ENCODE measurements at regions not wholly inside any gene's neighbourhood (a gene's known extent, or its start where the extent isn't known, plus 50 kb on each side); places are given as distances from the start of the nearest gene placed in this dataset.

DNA sequence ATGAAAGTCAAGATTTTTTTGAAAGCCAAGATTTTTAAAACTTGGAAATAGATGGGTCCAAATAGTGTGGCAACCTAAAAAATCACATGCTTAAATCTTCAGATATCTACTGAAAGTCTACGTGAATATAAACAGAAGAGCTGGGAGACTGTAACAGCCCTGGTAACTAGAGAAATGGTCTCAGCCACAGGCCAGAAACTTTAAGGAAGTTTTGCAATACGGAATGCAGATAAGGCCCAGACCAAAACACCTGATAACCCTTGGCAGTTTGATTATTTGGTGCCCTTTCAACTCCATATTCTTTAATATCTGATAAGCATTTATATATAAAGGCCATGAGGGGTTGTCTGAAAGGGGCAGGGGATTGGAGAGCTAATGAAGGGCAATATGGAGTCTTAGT lies 537.3 kb upstream of the TGFBR2 start:
- no peak for DNase-seq

DNA sequence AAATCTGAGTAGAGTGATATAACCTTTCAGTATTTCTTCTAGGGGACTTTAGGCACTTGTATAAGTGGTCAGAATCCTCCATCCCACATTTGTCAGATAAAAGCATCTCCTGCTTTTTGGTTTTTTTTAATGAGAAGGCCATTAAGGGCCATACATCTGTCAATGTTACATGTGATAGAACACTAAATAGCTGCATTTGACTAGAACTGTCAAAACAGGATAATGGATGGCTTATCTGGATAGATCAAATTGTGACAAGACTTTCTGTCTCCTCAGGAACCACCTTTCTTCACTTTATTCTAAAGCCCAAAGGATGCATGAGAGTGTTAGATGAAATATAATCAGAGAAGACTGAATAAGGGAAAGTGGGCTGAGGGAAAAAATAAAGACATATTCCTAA lies 533.4 kb upstream of the TGFBR2 start:
- DNase-seq: no peak

DNA sequence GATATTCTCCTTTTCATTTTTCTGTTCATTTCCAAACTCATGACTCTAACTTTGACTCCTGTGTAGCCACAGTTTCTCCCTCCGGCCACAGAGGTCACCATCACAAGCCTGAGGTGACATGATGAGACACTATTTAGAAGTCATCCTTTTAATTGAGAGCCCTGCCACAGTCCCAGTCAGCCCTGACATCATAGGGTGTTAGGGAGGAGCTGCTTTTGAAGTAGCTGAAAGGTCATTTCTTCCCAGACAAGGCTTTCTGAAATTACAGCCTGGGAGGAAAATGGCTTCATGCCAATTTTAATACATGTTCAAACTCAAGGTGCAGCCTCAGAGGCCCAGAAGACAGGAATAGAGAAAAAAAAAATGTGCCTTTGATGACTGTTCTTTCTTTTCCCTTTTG lies 532.8 kb upstream of the TGFBR2 start:
- no peak for DNase-seq

DNA sequence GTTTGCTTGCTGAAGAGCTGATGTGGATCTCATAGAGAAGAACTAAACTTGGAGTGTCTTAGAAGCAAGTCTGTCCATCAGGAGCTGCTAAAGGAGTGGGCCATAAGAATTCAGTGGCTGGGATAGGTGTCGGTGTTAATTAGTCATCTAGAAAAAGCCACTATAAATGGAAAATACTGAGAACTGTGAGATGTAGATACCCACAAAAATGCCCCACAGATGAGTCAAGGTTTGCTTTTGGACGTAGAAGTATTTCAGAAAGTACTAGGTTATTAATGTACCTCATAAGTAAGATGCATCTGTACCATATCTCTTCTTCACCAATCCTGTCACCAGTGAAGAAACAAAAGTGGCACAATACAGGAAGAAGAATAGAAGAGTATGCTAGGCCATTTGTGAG lies 530.9 kb upstream of the TGFBR2 start:
- DNase-seq: no peak

DNA sequence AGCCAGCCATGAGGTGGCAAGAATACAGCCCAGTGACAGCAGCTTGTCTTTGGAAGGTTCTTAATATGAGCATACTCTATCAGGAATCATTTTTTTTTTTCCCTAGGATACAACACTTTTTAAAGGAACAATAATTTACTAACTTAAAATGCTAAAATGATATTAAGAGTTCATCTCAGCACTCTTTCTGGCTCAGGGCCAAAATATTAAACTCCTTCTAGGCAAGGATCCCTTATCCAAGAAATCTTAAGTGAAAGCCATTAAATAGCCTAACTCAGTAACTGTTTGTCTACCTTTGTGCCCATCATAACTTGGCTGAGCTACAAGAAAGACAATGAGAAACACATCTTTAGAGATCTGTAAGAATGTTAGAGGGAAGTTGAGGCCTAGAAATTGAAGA lies 529.5 kb upstream of the TGFBR2 start:
- DNase-seq: no peak

DNA sequence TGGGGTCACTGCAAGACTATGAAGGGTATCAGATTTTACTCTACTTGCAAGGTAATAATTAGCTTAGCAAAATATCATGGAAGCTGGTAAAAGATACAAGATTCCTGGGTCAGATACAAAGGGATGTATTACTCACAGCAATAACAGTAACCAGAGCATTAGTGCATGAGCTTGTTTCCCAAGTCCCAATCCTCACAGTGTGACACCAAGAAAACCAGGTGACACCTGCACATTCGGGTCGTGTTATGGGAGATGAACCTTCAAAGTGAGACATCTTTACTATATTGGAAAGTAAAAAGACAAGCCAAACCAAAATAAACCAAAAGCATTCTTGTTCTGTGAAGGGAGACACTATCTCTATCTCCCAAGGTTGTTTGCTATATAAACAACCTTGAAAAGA lies 528.7 kb upstream of the TGFBR2 start:
- no peak for DNase-seq

DNA sequence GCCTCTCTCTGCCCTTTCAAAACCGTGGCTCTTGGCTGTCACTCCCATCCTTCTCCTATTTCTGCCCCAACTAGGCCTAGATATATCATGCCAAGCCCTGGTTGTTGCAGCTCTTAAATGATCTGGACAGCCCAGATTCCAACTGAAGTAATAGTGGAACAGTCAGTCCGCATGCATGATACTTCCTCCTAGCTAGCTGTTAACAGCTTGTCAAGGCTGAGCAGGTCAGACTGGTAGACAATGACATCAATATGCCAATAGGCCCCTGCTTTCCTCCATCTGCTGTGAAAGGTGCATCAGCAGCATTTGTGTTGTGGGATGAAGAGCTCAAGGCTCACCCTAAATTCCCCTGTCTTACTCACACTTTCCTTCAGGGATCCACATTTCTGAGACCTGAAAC lies 527.7 kb upstream of the TGFBR2 start:
- no peak for DNase-seq

DNA sequence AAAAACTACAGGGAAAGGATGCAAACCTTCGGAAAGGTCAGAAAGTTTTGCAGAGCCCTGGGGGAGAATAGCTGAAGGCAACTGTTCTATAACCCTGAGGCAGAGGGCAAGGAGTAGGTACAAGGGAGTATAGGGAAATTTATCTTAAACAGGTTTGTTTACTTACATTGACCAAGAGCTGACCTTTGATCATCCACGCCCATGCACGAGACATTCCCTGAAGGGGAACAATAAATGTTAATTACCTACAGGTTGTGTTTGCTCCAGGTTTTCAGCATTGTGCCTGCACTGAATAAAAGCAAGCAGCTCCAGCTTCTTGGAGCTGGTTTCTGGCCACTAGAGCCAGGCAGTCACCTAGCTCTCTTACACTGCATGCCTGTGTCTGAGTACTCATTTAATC lies 524.5 kb upstream of the TGFBR2 start:
- no peak for DNase-seq

DNA sequence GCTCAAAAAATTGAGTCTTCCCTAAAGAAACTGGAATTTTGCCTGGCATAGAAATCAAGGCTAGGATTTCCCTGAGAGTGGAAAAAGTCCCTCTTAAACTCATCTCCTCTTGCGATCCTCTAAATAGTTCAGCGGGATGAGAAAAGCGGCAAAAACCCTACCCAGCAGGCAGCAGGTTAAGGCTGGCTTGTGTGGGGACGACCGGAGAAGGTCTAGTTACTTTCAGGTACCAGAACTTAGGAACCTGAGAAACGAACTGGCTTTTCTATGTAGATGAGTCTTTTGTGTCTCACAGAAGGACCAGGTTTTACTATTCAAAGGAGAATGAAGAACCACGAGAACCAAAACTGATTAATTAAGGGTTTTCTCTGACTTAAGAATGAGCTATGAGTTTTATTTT lies 523.7 kb upstream of the TGFBR2 start:
- DNase-seq: no peak

DNA sequence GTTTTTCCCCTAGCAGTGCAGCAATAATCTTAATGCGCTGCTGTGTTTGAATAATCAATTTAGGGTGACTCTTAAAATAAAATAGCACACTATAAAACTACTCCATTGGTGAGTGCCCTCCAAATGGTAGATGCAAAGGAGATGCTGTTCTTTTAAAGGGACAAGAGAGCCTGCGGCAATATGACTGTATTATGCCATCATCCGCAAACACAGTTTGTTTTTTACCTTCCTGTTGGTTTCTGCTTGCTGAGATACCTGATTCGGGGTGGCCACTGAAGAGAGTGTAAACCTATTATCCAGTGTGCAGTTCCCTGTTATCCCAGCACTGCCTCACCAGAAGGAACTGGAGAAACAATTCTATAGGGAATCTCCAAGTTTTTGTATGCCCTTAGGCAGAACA lies 523.1 kb upstream of the TGFBR2 start:
- no peak for DNase-seq

DNA sequence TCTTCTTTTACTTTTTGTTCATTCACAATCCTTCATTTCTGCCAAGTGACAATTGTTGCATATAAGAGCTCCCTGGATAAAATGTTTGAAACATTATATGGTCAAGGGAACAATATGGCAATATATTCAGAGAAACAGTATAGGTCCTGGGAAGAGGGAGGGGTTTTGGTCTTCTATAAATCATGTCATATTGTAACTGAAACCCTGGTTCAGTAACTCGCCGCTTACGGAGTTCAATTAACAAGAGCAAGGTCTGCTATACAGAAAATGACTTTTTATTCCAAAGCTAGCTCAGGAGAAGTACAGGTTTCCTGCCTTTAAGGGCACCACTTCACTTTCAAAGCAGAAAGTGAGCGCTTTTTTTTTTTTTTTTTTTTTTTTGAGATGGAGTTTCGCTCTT lies 522.1 kb upstream of the TGFBR2 start:
- no peak for DNase-seq

DNA sequence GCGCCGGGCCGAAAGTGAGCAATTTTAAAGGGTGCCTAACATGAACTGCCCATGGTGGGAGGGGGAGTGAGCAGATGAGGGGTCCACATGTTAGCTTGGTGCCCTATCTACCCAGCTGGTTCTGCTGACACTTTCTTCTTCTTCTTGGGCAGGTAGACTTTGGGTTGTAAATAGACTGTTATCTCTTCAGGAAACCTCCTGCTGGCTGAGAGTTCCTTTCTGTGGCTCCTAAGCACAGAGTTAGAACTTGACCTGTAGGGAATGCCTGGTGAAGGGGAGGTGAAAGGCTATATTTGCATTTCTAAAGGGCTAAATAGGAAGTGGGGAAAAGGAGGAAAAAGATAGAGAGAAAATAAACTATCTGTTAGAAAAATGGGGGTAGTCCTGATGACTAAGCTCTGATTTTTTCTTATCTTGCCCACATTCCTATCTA lies 521.4 kb upstream of the TGFBR2 start:
- no peak for DNase-seq

DNA sequence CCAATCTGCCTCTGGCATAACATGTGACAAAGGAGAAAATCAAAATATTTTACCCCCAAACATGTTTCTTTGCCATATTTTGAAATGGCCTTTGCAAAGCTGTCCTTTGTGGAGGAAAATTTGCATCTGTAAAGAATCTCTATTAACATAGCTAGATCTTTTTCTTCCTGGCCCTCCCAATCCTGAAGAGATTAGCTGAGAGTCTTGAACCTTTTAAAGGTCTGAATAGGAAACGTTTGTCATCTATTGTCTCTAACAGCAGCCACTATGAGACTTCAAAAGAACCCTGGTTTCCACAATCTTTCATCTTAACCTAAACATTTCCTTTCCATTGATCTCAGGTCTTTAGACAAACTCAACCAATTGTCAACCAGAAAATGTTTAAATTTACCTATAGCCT lies 520.9 kb upstream of the TGFBR2 start:
- DNase-seq: no peak

DNA sequence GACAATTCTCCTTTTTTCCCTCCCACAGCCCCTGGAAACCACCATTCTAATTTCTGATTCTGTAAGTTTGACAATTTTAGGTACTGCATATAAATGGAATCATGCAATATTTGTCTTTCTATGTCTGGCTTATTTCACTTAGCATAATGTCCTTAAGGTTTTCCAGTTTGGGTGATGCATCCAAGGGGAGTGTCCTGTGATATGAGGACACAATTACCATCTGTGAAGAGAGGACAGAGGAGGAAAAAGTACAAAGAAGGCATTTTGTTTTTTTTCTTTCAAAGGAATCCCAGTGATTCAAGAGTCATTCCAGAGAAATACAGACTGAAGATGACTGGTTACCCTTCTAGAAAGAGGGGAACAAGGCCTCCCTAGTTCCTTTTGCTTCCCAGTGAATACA lies 514.7 kb upstream of the TGFBR2 start:
- DNase-seq: no peak

DNA sequence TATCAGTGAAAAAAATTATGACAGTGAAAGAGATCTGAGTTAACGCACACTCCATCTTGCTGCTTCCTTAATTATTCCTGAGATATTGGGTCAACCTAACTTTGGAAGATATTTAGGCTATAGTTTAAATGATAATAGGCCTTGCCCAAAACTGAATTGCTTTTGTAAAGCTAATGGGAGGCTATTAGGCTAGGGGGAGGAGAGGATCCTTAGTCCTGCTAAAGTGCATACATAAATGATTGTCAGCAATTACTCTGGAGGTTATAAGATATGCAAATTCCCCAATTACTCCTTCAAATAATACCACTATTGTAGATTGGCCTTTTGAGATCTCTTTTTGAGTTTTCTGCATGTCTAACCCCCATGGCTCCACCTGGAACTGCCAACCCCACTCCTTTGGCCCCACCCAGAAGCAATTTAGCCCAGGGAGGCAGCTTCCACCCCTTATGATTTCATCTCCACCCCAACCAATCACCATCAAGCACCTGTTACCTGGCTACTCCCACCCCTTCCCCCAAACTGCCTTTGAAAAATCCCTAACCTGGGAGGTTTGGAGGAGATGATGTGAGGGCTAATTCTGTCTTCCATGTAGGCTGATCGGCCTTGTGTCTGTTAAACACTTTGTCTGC lies 509.3 kb upstream of the TGFBR2 start:
- DNase-seq: no peak

DNA sequence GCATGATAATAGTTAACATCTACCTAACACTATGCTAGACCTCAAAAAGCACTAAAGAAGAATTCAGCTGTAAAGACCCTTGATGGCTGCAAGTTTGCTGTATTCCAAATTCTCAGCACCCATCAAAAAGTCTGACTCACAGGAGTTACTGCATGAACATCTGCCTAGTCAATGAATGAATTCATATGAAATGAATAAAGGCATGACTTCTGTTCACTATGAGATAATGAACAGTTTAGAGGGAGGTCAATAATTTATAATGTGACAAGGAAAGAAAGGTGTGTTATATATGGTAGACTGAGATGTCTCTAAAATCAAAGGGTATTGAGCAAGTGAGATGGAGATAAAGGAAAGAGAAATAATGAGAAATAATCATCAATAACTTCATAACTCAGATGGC lies 508.2 kb upstream of the TGFBR2 start:
- no peak for DNase-seq

DNA sequence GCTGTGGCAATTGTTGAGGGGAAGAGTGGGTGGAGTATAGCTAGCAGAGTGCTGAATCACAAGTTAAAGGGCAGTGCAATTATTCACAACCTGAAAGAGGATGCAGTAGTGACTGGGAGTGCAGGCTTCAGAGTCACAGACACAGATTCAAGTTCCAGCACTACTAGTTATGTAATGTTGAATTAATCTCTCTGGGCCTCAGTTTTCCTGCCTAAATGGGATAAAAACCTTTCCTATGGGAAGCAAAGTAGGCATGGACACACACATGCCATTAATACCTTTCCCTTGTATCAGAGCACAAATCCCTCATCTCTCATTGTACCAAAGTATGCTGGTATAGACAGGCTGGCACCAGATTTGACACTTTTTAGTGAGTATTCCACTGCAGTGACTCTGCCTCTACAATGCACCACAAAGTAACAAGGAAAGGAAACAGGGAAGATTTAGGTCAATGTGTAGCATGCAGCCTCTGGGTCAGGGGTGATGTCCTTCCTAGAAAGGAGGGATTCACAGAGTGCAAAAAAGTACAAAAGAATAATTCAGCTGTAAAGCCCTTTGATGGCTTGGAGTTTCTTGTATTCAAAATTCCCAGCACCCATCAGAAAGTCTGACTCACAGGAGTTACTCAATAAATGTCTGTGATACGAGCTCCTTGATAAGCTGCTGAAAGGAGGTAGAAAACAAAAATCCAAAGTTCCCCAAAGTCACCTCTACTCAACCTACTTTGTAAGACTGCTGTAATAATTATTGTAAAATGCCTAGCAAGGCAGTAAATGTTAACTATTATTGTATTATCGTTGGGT lies 507.5 kb upstream of the TGFBR2 start:
- no peak for DNase-seq

DNA sequence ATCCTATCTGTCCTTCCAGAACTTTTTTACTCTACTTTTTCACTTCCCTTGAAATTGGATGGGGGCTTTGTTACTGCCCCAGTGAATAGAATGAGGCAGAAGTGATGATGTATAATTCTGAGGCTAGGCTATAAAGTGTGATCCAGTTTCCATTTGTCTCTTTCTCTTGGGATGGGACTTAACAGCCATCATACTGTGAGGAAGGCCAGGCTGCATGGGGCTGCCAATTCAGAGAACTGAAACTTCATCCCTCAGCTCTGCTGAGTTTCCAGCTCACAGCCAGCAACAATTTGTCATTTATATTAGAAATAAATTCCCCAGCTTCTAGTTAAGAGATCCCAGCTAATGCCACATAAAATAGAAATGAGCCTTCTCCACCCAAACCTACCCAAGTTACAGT lies 504.0 kb upstream of the TGFBR2 start:
- DNase-seq: no peak

DNA sequence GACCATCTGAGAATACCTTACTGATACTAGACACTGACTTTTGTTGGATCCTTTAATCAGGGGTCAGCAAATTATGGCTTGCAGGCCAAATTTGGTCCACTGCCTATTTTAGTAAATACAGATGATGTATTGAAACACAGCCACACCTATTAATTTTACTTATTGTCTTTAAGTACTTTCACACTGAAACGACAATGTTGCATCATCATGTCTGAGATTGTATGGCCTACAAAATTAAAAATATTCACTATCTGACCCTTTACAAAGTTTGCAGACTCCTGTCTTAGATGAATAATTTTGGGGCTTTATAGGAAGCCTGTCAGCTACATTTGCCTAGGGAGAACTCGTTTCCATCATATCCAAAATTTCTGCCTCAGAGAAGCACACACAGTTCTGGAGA lies 503.2 kb upstream of the TGFBR2 start:
- no peak for DNase-seq

DNA sequence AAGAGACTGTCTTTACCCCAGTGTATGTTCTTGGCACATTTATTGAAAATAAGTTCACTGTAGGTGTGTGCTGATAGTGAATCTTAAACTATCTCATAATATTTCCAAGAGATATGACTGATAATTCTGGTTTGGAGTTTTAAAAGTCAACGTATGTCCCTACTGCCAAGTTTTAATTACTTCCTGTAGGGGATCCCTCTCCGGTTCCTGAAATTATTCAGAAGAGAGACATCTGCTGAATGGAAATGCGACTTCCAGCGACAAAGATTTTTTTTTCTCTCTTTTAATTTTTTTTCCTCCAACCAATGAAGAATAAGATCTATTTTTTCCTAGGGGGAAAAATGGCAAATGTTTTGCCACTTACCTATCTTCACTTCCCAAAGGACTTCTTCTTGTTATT lies 498.9 kb upstream of the TGFBR2 start:
- DNase-seq: no peak

DNA sequence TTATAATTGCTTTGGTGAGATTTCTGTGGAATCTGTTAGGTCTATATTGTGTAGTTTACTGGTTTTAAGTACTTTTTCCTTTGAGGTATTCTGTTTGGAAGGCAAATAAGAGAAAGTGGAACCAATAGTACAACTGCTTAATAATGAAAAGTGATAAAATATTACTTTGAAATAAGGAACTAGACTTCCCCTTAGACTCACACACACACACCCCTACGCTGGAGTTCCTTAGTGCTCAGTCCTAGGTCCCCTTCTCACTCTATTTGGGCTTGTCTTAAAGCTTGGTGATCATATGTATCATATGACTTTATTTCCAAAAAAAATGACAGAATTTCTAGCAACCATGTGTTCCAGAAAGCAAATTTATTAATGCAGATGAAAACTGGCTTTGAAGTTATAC lies 494.0 kb upstream of the TGFBR2 start:
- DNase-seq: no peak

DNA sequence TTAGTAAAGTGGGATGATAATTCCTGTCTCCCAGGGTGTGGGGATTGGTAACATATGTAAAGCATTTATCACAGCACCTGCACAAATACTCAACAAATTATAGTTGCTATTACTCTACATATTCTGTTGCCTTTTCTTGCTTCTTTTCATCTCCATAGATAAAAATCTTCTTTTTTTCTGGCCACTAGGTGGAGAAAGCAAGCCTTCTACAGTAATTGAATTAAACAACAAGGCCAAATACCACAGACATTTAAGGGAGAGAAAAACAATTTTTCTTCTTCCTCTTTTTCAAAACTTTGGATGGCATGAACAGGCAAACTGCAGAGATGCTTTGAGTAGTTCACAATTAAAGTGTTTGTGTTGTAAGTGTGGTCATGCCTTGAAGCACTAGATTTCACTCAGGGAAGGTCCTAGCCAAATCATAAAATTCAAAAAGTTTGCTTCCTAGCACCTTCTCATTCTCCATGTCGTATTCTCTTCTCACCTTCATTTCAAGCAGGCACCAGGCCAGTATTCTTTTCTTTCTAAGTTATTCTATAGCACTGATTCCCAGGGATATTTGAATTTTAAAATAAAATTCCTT lies 493.4 kb upstream of the TGFBR2 start:
- DNase-seq: peak; percentile 45

DNA sequence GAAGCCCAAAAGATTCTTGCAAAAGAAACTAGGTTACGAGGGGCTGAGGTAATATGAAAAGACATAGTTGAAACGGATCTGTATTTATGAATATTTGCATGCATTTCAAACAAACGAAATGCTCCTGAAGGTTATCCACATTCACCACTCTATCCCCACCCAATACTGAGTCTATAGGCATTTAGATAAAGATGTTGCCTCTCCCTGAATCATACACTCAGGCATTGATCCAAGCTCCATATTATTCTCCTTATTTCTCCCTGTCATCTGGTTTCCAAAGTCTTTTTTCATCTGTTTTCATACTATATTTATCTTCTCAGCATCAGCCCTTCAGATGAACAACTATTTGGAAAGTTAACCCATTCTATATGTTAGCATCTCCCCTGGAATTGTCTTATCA lies 492.5 kb upstream of the TGFBR2 start:
- DNase-seq: no peak

DNA sequence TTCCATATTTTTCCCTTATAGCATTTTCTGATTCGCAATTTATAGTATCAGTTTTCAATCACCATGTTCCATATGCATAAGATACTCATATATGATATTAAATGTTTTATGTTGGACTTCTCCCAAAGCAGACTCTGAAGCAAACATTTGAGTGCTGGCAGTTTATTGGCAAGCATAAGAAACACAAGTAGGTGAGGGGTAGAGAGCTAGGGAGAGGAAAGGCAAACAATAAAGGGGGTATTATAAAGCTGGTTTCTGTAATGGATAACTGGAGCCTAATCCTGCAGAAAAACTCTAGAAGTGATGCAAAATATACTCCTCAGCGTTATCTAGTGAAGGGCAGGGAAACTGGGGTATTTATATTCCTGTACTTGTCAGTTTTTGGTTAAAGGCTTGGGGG lies 491.5 kb upstream of the TGFBR2 start:
- DNase-seq: no peak

DNA sequence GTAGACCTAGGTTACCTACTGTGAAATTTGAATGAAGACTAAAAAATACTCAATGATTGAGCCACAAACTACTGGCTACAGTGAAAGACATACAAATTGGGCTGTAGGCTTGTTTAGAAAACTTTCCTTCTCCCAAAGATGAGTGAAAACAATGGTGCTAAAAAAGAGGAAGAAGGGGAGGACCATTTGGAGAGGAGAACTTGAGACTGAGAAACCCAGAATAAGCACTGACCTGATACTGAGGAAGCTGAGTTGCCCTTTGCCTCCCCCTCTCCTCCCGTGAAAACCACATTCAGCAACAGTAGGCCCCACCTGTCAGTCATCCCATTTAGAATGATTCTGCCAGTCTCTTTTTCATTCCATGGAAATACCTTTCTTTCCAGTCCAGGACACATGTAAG lies 484.0 kb upstream of the TGFBR2 start:
- no peak for DNase-seq

Measured in activated CD4-positive, alpha-beta T cell treated with anti-CD3 and anti-CD28 coated beads, Interleukin-2, Interleukin-6, amounts not matched to agents 100 ng/mL and 50 ng/mL, durations not matched to agents 16 hours and 8 hours (primary cell).